ENCODE measurements at regions not wholly inside any gene's neighbourhood (a gene's known extent, or its start where the extent isn't known, plus 50 kb on each side); places are given as distances from the start of the nearest gene placed in this dataset.
"Not testable (repeated sequence)": the region's sequence is repeated elsewhere in the genome, so short reads cannot be mapped to it uniquely, and the experiment has no call there.

DNA sequence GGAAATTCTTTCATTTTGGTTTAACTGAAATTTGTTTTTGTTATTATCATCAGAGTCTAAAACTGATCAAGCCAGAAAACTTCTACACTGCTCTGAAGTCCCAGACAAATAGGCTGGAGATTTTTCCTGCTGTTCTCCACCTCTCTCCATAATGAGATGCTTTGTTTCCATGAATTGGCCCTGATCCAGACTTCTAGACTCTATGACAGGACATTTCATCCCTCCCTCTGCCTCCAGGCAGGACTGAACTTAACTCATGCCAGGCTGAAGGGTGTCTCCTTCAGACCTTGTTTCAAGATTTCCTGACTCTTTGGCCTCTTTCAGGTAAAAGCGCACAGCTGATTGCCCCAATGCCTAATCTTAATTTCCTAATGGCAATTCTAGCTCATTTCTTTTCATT lies 69.1 kb upstream of the HOXC13 start:
- FAIRE-seq (no peak), DNase-seq (ENCODE audit: insufficient read length, low spot score) (no peak)

DNA sequence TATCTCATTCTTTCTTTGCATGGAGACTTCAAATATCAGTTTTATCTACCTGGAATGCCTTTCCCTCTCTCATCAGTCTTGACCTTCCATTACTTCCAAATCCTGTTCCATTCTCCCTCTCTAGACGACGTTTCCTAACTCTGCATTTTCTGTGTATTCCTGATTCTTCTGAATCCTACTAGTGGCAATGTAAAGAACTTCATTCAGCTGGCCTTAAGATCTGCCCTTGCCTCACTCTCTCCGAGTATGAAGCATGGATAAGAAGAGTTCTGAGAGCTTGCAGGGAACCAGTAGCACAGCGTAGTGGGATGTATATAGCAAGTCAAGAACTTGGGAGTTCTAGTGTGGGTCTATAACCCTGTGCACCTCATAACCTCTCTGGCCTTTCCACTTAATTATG lies 68.5 kb upstream of the HOXC13 start:
- DNase-seq (ENCODE audit: insufficient read length, low spot score) (no peak), FAIRE-seq (no peak)

- FAIRE-seq (no peak), DNase-seq (ENCODE audit: insufficient read length, low spot score) (no peak)
Measured at GRCh38 chr12:53871367-53871766, 67.3 kb upstream of the HOXC13 start.

- DNase-seq (ENCODE audit: insufficient read length, low spot score) (no peak), FAIRE-seq (no peak)
Measured at GRCh38 chr12:53872367-53872766, 66.3 kb upstream of the HOXC13 start.

DNA sequence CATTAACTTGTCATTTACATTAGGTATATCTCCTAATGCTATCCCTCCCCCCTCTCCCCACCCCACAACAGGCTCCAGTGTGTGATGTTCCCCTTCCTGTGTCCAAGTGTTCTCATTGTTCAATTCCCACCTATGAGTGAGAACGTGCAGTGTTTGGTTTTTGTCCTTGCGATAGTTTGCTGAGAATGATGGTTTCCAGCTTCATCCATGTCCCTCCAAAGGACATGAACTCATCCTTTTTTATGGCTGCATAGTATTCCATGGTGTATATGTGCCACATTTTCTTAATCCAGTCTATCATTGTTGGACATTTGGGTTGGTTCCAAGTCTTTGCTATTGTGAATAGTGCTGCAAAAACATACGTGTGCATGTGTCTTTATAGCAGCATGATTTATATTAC lies 60.7 kb upstream of the HOXC13 start:
- not testable (repeated sequence) for DNase-seq (ENCODE audit: insufficient read length, low spot score)

GRCh38 chr12:53887006-53887405 lies 51.6 kb upstream of the HOXC13 start:
- no peak for FAIRE-seq
- no peak for DNase-seq (ENCODE audit: insufficient read length, low spot score)

More for the DNA sequence above, 60.7 kb upstream of the HOXC13 start:
- not testable (repeated sequence) for FAIRE-seq

DNA sequence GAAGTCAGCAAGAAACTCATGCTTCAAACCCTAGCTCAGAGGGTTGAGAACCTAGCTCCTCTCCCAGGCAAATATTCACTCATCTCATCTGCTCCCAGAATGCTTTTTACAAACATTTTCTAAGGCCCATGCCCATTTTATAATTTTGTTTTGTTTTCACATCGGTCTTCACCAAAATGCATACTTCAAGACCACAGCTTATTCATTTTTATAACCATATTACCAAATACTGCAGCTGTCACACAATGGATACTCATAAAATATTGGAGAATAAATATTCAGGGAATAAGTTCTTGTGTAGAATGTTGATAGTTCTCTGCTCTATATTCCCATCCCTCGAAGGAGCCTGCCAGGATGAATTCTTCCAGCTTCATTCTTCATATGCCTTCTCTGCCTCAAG lies 50.8 kb upstream of the HOXC13 start:
- FAIRE-seq, result no peak

More for the DNA sequence above, 50.8 kb upstream of the HOXC13 start:
- no peak for DNase-seq (ENCODE audit: insufficient read length, low spot score)
